Stimulated activated memory B cell treated with anti-CD40 and anti-IgM and Interleukin-4, amounts not matched to agents 10 μg/mL and 1 μg/mL and 100 μg/mL, for 72 hours (primary cell): ENCODE measurements at regions not wholly inside any gene's neighbourhood (a gene's known extent, or its start where the extent isn't known, plus 50 kb on each side); places are given as distances from the start of the nearest gene placed in this dataset.

Source experiments
- ATAC-seq: fragments of 150-1000 bp; cut with Tn5 transposase; 2 replicates; pipeline ENCODE4 v1.10.0; 2021
- H3K27ac Mint-ChIP-seq: one replicate; pipeline ENCODE4 v1.8.0; 2022; ENCODE audit warnings: mild to moderate bottlenecking, mixed read lengths
- H3K27me3 Mint-ChIP-seq: one replicate; pipeline ENCODE4 v1.8.0; 2022; ENCODE audit warnings: mixed read lengths
- H3K36me3 Mint-ChIP-seq: one replicate; pipeline ENCODE4 v1.8.0; 2022; ENCODE audit warnings: mixed read lengths
- H3K4me1 Mint-ChIP-seq: one replicate; pipeline ENCODE4 v1.8.0; 2022; ENCODE audit warnings: mixed read lengths
- H3K4me3 Mint-ChIP-seq: one replicate; pipeline ENCODE4 v1.8.0; 2022; ENCODE audit warnings: mild to moderate bottlenecking, moderate library complexity, mixed read lengths
- H3K9me3 Mint-ChIP-seq: one replicate; pipeline ENCODE4 v1.8.0; 2022; ENCODE audit warnings: mixed read lengths

DNA sequence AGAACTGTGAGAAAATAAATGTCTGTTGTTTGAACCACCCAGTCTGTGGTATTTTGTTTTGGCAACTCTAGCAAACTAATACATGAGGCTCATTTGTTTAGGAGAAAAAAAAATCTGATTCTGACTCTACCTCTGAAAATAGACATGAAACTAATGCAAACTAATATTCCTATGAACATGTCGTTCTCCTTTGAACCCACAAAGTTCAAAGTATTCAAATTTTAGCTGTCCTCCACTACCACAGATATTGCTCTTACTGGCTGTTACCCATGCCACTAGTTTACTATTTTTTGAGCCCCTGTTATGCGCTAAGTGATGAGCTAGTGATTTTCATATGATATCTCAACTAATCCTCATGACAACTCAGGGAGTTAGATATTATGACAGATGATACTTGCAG is 58.8 kb upstream of the ZNF804B start:
- Mint-ChIP-seq H3K9me3 (no peaks in the 10 kb centered on the region), H3K36me3 (no peaks in the 10 kb centered on the region), H3K4me1 (no peaks in the 10 kb centered on the region), H3K4me3 (no peak overlapping the region), H3K27ac (no peak overlapping the region), H3K27me3 (no peaks in the 10 kb centered on the region)
- no peak for ATAC-seq

DNA sequence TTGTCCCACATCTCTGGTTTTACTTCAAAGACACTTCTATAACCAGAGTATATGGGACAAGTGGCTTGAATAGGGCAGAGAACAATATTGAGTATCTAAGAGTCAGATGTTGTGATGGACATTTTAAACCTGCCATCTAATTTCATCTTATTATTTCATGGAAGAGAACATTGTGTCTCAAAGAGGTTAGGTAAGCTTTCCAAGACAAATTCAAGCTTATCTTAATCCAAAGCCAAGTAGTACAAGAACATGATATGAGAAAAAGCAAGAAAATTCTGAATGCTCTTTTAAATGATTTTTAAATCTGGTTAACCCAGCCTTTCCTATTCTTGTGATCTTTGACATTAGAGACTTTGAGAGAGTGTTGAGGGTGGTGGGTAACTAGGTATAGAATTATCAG is 65.3 kb upstream of the ZNF804B start:
- H3K9me3 Mint-ChIP-seq = no peaks in the 10 kb centered on the region
- H3K27ac Mint-ChIP-seq = no peak overlapping the region
- H3K4me1 Mint-ChIP-seq = no peaks in the 10 kb centered on the region
- H3K36me3 Mint-ChIP-seq = no peaks in the 10 kb centered on the region
- no peak overlapping the region for H3K4me3 Mint-ChIP-seq
- no peaks in the 10 kb centered on the region for H3K27me3 Mint-ChIP-seq
- no peak for ATAC-seq

DNA sequence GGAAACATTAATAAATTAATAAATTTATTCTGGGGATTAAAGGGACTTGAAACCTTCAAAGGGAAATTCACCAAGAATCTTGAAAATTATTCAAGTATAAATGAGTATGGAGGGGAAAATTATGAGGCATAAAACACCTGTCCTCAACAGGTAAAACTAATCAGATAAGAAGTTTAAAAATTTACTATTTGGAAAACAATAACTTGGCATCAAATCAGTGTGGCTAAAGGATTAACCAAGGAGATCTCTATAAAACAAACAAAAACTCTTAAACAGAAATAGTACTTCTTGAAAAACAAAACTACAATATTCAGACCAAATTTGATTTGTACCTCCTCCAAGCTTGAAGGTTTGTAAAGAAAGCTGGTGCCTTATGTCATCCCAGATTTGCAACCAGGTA is 66.4 kb upstream of the ZNF804B start:
- Mint-ChIP-seq H3K27ac (no peak overlapping the region), H3K27me3 (no peaks in the 10 kb centered on the region), H3K4me1 (no peaks in the 10 kb centered on the region), H3K4me3 (no peak overlapping the region), H3K9me3 (no peaks in the 10 kb centered on the region), H3K36me3 (no peaks in the 10 kb centered on the region)
- no peak for ATAC-seq

DNA sequence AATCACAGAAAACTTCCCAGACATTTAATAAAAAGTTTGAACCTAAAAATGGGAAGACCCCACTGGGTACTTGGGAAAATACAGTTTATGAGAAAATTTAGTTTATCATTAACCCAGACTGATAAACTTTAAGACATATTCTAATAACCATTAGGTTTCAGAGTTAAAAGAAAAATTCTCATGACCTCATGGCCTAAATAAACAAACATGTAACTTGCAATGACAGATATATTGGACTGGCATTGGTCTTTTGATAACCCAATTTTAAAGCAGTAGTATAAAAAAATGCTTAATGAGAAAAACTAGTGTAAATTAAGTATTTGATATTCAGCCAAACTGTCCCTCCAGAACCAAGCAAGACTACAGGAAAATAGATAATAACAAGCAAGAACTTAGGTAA is 67.0 kb upstream of the ZNF804B start:
- no peaks in the 10 kb centered on the region for H3K27me3 Mint-ChIP-seq
- no peak overlapping the region for H3K27ac Mint-ChIP-seq
- H3K9me3 Mint-ChIP-seq = no peaks in the 10 kb centered on the region
- no peak overlapping the region for H3K4me3 Mint-ChIP-seq
- ATAC-seq = no peak
- no peaks in the 10 kb centered on the region for H3K4me1 Mint-ChIP-seq
- no peaks in the 10 kb centered on the region for H3K36me3 Mint-ChIP-seq

DNA sequence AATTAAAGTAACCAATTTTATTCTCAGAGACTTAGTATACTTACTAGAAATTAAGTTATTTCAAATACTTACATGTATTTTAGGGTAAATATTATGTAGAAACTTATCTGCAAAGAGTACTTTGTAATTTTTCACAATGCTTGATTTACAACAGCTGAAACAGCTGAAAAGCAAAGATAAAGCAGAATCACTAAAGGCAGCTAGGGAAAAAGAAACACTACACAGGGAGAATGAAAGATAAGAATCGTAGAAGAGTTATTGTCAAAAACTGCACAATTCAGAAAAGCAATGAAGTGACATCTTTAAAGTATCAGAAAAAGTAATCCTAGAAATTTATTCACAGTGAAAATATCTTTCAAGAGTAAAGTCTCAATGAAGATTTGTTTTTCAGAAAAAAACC is 69.7 kb upstream of the ZNF804B start:
- Mint-ChIP-seq H3K27ac (no peak overlapping the region), H3K27me3 (no peaks in the 10 kb centered on the region), H3K4me3 (no peak overlapping the region), H3K4me1 (no peaks in the 10 kb centered on the region), H3K36me3 (no peaks in the 10 kb centered on the region), H3K9me3 (peaks cover 2% of the 10 kb centered on the region)
- no peak for ATAC-seq

DNA sequence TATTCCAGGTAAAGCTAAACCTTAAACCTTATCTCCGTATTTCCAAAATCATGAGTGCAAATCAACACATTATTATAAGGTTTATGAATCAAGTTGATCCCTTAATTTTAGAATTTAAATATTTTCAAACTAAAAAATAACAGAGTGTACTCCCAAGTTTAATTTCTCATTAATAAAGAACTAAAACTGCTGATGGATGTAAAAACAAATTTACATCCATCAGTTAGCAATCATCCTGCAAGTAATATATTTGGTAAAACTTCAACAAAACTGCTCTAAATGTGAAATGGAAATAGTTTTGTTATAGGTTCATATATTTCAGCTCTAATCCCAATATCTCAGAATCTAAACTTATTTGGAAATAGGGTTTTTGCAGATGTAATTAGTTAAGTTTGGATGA is 71.3 kb upstream of the ZNF804B start:
- Mint-ChIP-seq H3K9me3 (peaks cover 5% of the 10 kb centered on the region), H3K4me1 (no peaks in the 10 kb centered on the region), H3K27me3 (no peaks in the 10 kb centered on the region), H3K36me3 (no peaks in the 10 kb centered on the region), H3K4me3 (no peak overlapping the region), H3K27ac (no peak overlapping the region)
- ATAC-seq = no peak

DNA sequence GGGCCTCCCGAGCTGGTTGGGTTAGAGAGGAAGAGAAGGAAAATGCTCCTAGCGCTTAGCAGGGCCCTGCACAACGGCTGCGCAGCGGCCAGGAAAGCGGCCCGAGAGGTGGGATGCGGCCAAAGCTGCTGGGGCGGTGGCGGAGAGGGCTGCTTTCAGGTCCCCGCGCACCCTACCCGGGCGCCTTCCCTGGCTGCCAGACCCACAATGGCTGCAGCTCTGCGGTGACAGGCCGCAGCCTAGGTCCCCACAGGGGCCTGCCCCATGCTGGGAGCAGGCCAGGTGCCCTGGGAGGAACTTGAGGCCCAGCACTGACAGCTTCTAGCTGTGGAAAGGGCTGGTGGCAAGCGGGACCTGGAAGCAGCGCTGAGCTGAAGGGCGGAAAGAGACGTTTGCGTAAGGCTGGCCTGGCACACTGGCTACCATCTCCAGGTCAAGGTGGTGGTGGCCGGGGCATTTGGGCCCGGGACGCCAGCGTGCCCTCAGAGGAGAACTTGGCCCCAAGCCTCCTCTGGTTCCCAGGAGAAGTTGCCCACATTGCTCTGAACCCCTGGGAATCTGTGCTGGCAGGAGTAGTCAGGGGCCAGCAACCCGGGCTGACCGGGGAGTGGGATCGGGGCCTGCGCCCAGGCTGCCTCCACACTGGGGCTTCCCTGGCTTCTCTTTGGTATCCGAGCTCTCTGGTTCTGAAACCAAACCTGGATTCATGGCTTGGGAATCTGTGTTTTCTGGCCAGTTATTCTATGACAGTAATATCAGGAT is 72.9 kb upstream of the ZNF804B start:
- peak; percentile 20 for ATAC-seq

DNA sequence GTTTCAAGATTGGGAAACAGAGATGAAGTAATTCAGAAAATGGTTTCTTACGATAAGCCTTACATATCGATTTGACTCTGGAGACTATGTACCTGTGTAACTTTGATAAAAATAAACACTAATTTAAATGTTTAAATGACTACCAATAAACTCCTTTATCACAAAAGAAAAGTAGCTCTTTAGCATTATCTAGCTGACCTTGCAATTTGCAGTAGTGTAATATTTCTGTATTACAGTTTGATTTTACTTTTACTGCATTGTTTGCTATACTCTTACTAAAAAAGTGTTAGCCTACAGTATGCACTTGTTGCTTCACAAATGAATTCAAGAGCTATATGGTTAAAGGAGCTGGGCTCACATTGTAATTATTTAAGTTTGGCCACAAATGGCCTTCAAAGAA is 77.8 kb upstream of the ZNF804B start:
- no peak overlapping the region for H3K27ac Mint-ChIP-seq

More for the DNA sequence above, 72.9 kb upstream of the ZNF804B start:
- Mint-ChIP-seq H3K4me1 (no peaks in the 10 kb centered on the region), H3K27me3 (no peaks in the 10 kb centered on the region), H3K9me3 (peaks cover 5% of the 10 kb centered on the region), H3K36me3 (no peaks in the 10 kb centered on the region), H3K27ac (no peak overlapping the region), H3K4me3 (no peak overlapping the region)

DNA sequence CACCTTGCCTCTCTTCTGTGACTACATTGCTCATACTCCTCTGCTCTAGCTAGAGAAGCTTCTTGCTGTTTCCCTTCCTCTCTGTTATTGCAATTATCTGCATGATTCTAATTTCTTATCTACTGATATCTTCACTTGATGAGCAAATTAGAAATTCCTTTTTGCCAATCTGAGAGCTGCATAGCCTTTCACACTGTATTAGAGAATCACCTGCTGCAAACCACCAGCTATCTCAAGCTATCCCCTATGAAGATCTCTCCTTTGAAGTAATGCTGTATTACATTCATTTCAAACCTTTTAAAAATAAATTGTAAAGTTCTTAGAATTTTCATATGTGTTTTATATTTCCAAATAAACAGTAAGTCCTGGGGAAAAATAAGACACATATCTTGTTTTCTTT is 89.0 kb upstream of the ZNF804B start:
- no peaks in the 10 kb centered on the region for H3K27me3 Mint-ChIP-seq

More for the DNA sequence above, 77.8 kb upstream of the ZNF804B start:
- Mint-ChIP-seq H3K9me3 (peaks cover 5% of the 10 kb centered on the region), H3K27me3 (no peaks in the 10 kb centered on the region), H3K4me1 (no peaks in the 10 kb centered on the region), H3K36me3 (no peaks in the 10 kb centered on the region), H3K4me3 (no peak overlapping the region)
- no peak for ATAC-seq

DNA sequence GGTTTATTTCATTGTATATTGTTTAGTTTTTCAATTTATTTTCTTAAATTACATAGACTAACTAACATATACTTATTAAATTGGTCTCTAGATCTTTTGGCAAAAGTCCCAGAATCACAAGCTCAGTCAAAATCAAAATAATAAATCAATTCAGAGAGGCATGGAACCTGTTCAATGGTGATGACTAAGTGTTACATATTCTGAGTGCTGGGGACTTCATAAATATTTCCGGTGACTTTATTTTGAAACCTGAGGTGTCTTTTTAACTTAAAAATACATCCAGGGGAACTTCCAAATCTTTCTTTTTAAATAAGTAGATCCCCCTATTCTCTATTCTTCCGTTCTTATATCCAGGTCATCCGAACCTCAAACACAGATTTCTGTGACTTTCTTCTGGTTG is 89.6 kb upstream of the ZNF804B start:
- Mint-ChIP-seq H3K4me3 (no peak overlapping the region), H3K9me3 (no peaks in the 10 kb centered on the region), H3K27me3 (no peaks in the 10 kb centered on the region), H3K36me3 (no peaks in the 10 kb centered on the region), H3K4me1 (no peaks in the 10 kb centered on the region), H3K27ac (no peak overlapping the region)
- no peak for ATAC-seq

More for the DNA sequence above, 89.0 kb upstream of the ZNF804B start:
- Mint-ChIP-seq H3K27ac (no peak overlapping the region), H3K4me1 (no peaks in the 10 kb centered on the region), H3K4me3 (no peak overlapping the region), H3K36me3 (no peaks in the 10 kb centered on the region), H3K9me3 (no peaks in the 10 kb centered on the region)
- no peak for ATAC-seq

DNA sequence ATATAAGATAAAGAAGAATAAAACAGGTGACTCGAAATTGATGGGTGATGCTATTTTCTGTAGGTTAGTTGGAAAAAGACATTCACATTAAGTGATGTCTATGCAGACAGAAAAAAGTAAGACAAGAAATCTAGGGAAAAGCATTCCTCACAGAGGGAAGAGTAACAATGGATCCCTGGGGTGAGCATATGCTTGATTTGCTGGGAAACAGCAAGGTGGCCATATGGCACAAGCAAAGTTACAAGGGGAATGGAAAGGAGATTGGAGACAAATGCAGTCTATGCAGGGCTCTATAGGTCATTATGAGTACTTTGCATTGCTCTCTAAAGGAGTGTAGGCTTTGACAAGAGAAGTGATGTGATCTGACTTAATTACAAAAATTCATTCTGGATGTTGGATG is 90.9 kb upstream of the ZNF804B start:
- ATAC-seq = no peak
- H3K4me1 Mint-ChIP-seq = no peaks in the 10 kb centered on the region
- H3K36me3 Mint-ChIP-seq = no peaks in the 10 kb centered on the region
- H3K9me3 Mint-ChIP-seq = no peaks in the 10 kb centered on the region
- no peak overlapping the region for H3K27ac Mint-ChIP-seq
- H3K4me3 Mint-ChIP-seq = no peak overlapping the region
- H3K27me3 Mint-ChIP-seq = no peaks in the 10 kb centered on the region

DNA sequence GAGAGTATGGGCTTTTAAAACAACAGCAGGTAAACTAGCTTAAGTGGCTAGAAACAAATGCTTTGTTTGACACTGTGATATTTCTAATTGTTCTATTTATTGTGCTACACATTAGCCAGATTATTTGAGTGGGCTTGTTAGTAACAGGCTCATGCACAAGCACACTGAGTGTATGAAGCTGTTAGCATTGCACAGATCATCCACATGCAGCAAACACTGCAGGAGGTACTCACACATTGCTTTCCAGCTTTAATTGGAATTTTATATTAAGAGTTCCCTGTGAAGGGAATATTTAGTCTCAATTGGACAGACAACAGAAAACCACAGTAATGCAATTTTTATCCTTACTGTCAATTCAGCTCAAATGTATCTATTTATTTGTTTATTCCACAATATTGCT is 92.9 kb upstream of the ZNF804B start:
- ATAC-seq = no peak
- H3K27me3 Mint-ChIP-seq = no peaks in the 10 kb centered on the region

DNA sequence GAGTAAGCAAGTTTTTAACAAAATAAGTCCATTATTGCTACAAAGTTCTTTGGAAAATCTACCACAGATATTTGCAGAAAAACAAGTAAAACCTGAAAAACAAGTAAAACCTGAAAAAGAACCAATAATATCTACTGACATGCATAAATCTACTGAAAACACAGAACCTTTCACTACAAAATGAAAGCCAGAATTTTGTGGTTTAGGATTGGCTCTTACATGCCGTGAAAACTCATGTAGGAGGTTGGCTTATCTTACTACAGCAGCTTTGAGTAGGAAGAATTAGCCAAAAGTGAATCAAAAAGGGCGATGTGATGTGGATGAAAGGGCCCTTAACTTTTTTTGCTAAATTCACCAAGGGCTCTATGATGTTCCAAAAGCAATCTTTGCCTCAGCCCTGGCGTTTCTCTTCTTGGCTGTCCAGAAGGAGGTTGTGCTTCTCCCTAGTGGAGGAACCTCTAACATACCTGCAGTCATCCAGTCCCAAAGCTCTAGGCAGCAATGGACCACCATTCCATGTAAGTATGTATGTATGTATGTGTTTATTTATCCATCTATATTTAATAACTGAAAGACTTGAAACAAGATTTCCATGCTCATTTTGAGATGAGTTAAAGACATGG is 93.5 kb upstream of the ZNF804B start:
- Mint-ChIP-seq H3K9me3 (no peaks in the 10 kb centered on the region), H3K4me1 (no peaks in the 10 kb centered on the region), H3K27me3 (no peaks in the 10 kb centered on the region), H3K27ac (no peak overlapping the region), H3K36me3 (no peaks in the 10 kb centered on the region), H3K4me3 (no peak overlapping the region)
- ATAC-seq = no peak

More for the DNA sequence above, 92.9 kb upstream of the ZNF804B start:
- H3K4me1 Mint-ChIP-seq = no peaks in the 10 kb centered on the region
- no peak overlapping the region for H3K27ac Mint-ChIP-seq
- no peak overlapping the region for H3K4me3 Mint-ChIP-seq
- no peaks in the 10 kb centered on the region for H3K9me3 Mint-ChIP-seq
- no peaks in the 10 kb centered on the region for H3K36me3 Mint-ChIP-seq

DNA sequence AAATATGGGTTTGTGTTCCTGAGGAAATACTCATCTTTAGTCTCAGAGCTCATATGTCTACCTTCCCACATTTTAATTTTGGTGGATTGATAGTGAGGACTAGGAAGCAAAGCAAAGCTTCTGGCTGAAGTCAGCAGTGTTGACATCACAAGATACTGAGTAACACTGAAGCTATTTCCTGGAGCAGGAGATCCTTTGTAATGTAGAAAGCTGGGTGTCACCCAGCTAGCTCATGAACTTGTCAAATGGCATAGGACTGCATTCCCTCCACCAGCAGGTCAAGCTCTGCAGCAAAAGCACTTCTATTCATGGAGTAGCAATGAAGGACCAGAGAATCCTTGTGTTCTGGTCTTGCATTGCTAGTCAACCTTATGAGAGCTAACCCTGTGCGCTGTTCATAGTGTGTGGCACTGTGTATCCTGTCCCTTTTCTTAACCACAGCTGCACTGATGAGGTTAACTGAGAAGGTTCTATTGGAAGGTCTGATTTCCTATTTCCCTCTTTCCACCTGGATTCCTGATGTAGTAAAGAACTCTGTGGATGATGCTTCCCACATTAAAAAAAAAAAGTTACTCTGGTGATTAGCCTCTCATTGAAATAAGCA is 94.8 kb upstream of the ZNF804B start:
- ATAC-seq = no peak
- Mint-ChIP-seq H3K36me3 (no peaks in the 10 kb centered on the region), H3K4me1 (no peaks in the 10 kb centered on the region), H3K27ac (no peak overlapping the region), H3K4me3 (no peak overlapping the region), H3K9me3 (no peaks in the 10 kb centered on the region), H3K27me3 (no peaks in the 10 kb centered on the region)

DNA sequence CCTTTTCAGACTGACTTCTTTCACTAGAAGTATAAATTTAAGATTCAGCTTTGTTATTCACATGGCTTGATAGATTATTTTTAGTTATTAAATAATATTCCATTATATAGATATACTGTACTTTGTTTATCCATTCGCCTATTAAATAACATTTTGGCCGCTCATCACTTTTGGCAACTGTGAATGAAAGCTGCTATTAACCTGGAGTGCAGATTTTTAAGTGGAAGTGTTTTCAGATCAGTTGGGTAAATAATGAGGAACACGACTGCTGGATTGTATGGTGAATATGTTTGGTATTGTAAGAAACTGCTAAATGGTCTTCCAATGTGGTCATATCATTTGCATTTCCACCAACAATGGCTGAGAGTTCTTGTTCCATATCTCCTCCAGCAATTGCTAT is 97.6 kb upstream of the ZNF804B start:
- no peak for ATAC-seq
- no peaks in the 10 kb centered on the region for H3K27me3 Mint-ChIP-seq
- H3K9me3 Mint-ChIP-seq = no peaks in the 10 kb centered on the region
- no peaks in the 10 kb centered on the region for H3K36me3 Mint-ChIP-seq
- H3K27ac Mint-ChIP-seq = no peak overlapping the region
- H3K4me3 Mint-ChIP-seq = no peak overlapping the region
- no peaks in the 10 kb centered on the region for H3K4me1 Mint-ChIP-seq

DNA sequence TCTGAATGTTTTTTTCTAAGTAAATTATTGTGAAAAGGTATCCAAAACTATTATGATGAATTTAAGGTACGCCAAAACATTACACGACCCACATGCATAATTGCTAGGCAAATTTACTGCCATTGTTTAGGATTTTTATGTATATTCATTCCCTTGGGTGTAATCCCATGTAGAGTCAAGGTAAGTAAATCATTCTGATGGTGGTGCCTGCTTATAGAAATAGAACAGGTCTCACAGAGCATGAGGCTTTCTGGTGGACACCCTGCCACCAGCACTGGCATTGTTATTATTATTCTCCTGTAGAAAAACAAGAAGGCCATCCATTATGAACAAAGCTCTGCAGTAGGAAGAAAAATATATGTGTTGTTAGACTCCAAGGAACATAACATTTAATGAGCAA is 111.7 kb upstream of the ZNF804B start:
- H3K4me3 Mint-ChIP-seq = no peak overlapping the region
- no peaks in the 10 kb centered on the region for H3K36me3 Mint-ChIP-seq
- ATAC-seq = no peak
- H3K4me1 Mint-ChIP-seq = no peaks in the 10 kb centered on the region
- H3K9me3 Mint-ChIP-seq = peaks cover under 1% of the 10 kb centered on the region
- no peaks in the 10 kb centered on the region for H3K27me3 Mint-ChIP-seq
- H3K27ac Mint-ChIP-seq = no peak overlapping the region
